SK-N-SH (cell line): ENCODE measurements at regions not wholly inside any gene's neighbourhood (a gene's known extent, or its start where the extent isn't known, plus 50 kb on each side); places are given as distances from the start of the nearest gene placed in this dataset.

Experiments used
- EP300 ChIP-seq, 2 experiments: IDR thresholded peaks; 2 replicates each; pipeline versions ENCODE4 v1.4.0 to v1.6.1; 2012; ENCODE audit warnings: borderline replicate concordance in 1 of 2, low read depth in 1 of 2, low read length in 1 of 2
- FOXM1 ChIP-seq: IDR thresholded peaks from 2 replicates; pipeline ENCODE4 v1.4.0; 2012; ENCODE audit warnings: low read depth, mild to moderate bottlenecking
- GABPA ChIP-seq: IDR thresholded peaks from 2 replicates; pipeline ENCODE4 v1.4.0; 2012; ENCODE audit warnings: low read depth, mild to moderate bottlenecking
- POLR2AphosphoS5 ChIP-seq: IDR thresholded peaks from 2 replicates; pipeline ENCODE4 v1.6.1; 2012; ENCODE audit warnings: low read depth, low read length
- RAD21 ChIP-seq: IDR thresholded peaks from 2 replicates; pipeline ENCODE4 v1.6.1; 2012; ENCODE audit warnings: mild to moderate bottlenecking, low read length
- REST ChIP-seq: IDR thresholded peaks from 2 replicates; pipeline ENCODE4 v1.6.1; 2012; ENCODE audit warnings: mild to moderate bottlenecking, low read depth, low read length, moderate library complexity
- RFX5 ChIP-seq: IDR thresholded peaks from 2 replicates; pipeline ENCODE4 v1.6.1; 2012; ENCODE audit warnings: mild to moderate bottlenecking, improper control_type of control experiment, low read length
- YY1 ChIP-seq: IDR thresholded peaks from 2 replicates; pipeline ENCODE4 v1.4.0; 2012; ENCODE audit warnings: low read depth, mild to moderate bottlenecking
- TF ChIP-seq, protein P1 (sequence below): fragments of 200-600 bp; sonication (generic); IDR thresholded peaks from 2 replicates; pipeline ENCODE4 v1.6.1; 2017; ENCODE audit warnings: antibody characterized with exemption, mild to moderate bottlenecking, moderate library complexity
- TF ChIP-seq, protein P2 (sequence below): fragments of 150-350 bp; IDR thresholded peaks from 2 replicates; pipeline ENCODE4 v1.6.1; 2017; ENCODE audit warnings: antibody characterized with exemption, low read length, low read depth, borderline replicate concordance
- TF ChIP-seq, protein P3 (sequence below): fragments of 150-350 bp; IDR thresholded peaks from 2 replicates; pipeline ENCODE4 v1.6.1; 2016; ENCODE audit warnings: mild to moderate bottlenecking, low read depth, low read length

GRCh38 chr3:86867982-86868381, 123.0 kb downstream of the VGLL3 start:
- TF ChIP-seq, protein P1, sequence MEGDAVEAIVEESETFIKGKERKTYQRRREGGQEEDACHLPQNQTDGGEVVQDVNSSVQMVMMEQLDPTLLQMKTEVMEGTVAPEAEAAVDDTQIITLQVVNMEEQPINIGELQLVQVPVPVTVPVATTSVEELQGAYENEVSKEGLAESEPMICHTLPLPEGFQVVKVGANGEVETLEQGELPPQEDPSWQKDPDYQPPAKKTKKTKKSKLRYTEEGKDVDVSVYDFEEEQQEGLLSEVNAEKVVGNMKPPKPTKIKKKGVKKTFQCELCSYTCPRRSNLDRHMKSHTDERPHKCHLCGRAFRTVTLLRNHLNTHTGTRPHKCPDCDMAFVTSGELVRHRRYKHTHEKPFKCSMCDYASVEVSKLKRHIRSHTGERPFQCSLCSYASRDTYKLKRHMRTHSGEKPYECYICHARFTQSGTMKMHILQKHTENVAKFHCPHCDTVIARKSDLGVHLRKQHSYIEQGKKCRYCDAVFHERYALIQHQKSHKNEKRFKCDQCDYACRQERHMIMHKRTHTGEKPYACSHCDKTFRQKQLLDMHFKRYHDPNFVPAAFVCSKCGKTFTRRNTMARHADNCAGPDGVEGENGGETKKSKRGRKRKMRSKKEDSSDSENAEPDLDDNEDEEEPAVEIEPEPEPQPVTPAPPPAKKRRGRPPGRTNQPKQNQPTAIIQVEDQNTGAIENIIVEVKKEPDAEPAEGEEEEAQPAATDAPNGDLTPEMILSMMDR, result no peak
- TF ChIP-seq FOXM1 (no peak), RAD21 (no peak), GABPA (no peak), REST (no peak), EP300 (IDR thresholded peaks at IDR 0.05; ENCODE audit: borderline replicate concordance in 1 of 2, low read depth in 1 of 2, low read length in 1 of 2) (no peak), YY1 (no peak), POLR2AphosphoS5 (no peak), RFX5 (no peak)
- TF ChIP-seq, protein P2, sequence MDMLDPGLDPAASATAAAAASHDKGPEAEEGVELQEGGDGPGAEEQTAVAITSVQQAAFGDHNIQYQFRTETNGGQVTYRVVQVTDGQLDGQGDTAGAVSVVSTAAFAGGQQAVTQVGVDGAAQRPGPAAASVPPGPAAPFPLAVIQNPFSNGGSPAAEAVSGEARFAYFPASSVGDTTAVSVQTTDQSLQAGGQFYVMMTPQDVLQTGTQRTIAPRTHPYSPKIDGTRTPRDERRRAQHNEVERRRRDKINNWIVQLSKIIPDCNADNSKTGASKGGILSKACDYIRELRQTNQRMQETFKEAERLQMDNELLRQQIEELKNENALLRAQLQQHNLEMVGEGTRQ, result no peak
- TF ChIP-seq, protein P3, sequence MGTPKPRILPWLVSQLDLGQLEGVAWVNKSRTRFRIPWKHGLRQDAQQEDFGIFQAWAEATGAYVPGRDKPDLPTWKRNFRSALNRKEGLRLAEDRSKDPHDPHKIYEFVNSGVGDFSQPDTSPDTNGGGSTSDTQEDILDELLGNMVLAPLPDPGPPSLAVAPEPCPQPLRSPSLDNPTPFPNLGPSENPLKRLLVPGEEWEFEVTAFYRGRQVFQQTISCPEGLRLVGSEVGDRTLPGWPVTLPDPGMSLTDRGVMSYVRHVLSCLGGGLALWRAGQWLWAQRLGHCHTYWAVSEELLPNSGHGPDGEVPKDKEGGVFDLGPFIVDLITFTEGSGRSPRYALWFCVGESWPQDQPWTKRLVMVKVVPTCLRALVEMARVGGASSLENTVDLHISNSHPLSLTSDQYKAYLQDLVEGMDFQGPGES, result no peak
